Hindlimb muscle (tissue), 1 donor: ENCODE measurements at regions not wholly inside any gene's neighbourhood (a gene's known extent, or its start where the extent isn't known, plus 50 kb on each side); places are given as distances from the start of the nearest gene placed in this dataset.
"Not testable (repeated sequence)": the region's sequence is repeated elsewhere in the genome, so short reads cannot be mapped to it uniquely, and the experiment has no call there.

Experiments
- DNase-seq: peaks from one replicate; pipeline ENCODE4 v3.0.0-alpha.2; 2013

DNA sequence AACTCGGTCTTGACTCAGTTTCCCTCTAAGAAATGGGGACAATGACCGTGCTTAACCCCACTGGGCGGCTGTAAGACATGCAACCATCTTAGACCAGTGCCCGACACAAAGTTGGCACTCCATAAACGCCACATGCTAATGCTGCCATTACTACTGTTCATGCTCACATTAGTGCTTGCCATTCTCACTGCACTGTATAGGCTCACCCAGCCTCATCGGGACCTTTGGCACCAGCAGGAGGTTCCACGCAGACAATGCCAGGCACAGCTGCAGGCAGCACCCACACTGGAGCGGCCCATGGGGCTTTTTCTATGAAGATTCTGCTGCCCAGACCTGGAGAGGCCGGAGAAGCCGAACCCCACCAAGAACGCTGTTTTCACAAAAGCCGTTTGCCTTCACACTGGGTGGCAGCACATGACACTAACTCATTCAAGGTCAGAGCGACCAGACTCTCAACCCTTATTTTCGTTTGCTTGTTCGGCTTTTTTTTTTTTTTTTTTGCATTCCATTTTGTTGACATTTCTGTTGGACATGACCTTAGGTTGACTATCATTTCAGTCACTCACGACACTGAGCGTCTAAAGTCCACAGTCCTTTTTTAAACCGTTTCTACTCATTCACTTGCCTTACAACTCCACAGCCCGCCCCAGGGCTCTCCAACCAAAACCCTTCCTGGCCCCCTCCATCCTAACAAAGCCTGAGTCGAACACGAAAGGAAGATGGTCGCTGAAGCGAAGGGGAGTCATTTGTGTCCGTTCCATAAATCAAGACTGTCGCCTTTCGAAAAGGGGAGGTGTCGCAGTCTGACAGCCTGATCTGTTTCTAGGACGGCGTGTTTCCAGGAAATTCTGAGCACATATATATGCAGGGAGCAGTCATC lies 124.4 kb upstream of the RNF32 start:
- DNase-seq, result no peak

DNA sequence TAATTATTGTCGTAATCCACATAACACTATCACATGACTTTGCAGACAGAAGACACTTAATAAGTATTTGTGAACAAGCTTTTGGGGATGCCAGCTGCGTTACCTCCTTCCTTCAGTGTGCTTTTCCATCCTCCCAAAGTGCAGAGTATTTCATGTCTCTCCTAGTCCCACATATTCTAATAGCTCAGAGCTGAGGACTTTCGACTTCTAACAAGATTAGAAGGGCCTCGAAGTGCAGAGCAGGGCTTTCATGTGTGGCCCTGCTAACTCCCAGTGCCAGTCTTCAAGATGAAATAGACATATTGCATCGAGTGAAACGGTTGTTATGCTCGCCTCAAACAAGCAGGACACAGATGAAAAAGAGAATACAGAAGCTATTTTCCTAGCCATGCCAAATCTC lies 125.7 kb upstream of the RNF32 start:
- no peak for DNase-seq

DNA sequence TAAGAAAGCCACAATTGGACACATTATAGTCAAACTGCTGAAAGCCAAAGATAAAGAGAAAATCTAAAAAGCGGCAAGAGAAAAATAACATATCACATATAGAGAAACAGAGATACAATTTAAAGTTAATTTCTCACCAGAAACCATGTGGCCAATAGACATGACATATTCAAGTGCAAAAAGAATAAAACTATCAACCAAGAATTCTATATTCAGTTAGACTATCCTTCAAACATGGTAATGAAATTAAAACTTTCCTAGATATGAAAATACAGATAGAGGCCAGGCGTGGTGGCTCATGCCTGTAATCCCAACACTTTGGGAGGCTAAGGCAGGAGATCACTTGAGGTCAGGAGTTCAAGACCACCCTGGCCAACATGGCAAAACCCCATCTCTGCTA lies 129.1 kb upstream of the RNF32 start:
- DNase-seq, result no peak

DNA sequence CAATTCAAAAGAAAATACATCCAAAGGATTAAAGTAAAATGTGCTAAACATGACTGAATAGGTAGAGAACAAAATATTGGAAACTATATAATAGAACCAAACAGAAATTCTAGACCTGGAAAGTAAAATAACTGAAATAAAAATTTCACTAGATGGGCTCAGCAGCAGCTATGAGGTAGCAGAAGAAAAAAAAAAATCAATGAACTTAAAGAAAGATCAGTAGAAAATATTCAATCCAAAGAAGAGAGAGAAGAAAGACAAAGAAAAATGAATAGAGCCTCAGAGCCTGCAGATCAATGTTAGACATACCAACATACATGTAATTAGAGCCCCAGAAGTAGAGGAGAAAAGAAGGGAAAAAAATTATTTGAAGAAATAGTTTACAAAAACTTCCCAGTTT lies 129.6 kb upstream of the RNF32 start:
- no peak for DNase-seq

DNA sequence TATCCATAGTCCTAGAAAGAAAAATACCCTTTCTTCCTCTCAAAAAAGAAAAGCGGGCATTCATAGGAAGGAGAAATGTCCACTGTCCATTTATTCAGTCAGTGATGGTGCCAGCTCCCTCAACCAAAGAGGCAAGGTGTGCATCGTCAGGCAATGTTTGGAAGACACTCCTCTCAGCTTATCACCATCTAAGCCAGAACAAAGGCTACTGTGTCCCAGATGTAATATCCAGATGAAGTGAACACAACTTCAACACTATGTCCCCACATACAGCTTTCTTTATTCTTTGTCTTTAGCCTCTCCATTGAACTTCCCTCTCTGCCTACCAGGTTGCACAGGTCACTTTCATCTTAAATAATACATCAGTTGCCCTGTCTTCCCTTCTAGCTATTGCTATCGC lies 131.4 kb upstream of the RNF32 start:
- DNase-seq, result no peak

DNA sequence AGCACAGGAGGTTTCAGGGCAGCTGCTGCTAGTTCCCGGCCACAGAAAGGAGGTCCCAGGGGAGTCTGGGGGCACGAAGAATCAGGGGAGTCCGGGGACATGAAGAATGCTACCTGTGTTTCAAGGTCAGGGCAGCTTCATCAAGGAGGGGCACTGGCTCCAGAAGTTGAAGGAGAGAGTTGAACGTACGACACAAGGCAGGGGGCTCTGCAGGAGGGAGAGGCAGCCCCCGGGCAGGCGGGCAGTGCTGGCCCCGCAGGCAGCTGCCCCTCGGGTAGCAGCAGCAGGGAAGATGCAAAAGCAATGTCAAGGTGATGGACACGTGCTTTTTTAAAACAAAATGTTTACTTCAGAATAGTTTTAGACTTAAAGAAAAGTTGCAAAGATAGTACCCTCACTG lies 134.7 kb upstream of the RNF32 start:
- no peak for DNase-seq

GRCh38 chr7:156504687-156505545 lies 135.7 kb upstream of the RNF32 start:
- DNase-seq, result no peak

- DNase-seq, result no peak
Observed at GRCh38 chr7:156504006-156504405, 136.6 kb upstream of the RNF32 start.

- DNase-seq, result no peak
Observed at GRCh38 chr7:156503196-156503595, 137.4 kb upstream of the RNF32 start.

- not testable (repeated sequence) for DNase-seq
Observed at GRCh38 chr7:156501815-156502214, 138.8 kb upstream of the RNF32 start.

DNA sequence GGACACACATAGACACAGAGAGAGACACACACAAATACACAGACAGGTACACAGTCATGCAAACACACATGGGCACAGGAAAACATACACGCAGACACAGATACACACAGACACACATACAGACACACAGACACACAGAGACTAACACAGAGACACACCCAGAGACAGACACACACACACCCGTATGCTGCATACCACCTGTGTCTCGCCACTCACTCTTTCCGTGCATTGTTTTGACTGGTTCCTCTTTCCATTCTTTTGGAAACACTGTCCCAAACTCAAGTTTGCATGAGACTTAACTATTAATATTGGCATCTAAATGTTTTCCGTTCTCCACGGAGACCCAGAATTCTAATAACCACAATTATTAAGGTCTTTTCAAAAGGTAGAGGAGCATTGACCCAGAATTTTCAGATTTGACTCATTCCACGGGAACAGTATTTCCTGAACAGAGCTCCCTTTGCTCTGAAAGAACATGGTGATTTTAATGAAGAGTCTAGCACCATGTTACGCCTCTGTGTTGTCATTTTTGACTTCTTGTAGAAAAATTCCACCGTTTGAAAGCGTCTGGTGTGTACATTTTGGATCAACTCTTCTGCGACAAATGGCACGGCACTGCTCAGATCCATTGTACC lies 141.2 kb upstream of the RNF32 start:
- DNase-seq, result no peak

DNA sequence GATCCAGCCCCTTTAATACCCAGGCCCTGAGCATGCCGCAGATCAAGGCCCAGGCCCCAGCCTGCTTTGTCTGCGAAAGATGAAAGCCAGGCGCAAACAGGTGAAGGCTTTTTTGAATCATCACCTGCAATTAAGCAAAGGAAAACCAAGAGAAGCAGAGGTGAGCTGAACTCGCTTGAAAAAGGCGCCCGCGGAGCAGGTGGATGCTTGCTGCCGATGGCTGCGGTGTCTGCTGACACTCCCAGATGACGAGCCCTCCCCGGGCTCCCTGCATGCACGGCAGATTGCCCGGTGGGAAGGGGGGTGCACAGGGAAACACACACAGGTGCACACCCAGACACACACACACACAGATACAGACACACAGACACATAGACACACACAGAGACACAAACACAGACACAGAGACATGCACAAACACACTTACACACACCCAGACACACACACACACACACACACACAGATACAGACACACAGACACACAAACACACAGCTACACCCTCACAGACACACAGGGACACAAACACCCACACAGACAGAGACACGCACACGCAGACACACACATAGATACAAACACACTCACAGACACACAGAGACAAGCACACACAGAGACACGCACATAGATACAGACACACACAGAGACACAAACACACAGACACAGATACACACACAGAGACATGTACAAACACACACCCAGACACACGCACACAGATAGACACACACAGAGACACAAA lies 142.6 kb upstream of the RNF32 start:
- no peak for DNase-seq

- no peak for DNase-seq
Observed at GRCh38 chr7:156496865-156497264, 143.7 kb upstream of the RNF32 start.

GRCh38 chr7:156496363-156496769 lies 144.2 kb upstream of the RNF32 start:
- no peak for DNase-seq

- DNase-seq, result no peak
Observed at GRCh38 chr7:156494960-156495359, 145.6 kb upstream of the RNF32 start.

GRCh38 chr7:156493942-156494341 lies 146.6 kb upstream of the RNF32 start:
- no peak for DNase-seq

- no peak for DNase-seq
Observed at GRCh38 chr7:156492170-156492569, 148.4 kb upstream of the RNF32 start.

- no peak for DNase-seq
Observed at GRCh38 chr7:156491435-156491834, 149.1 kb upstream of the RNF32 start.

GRCh38 chr7:156490021-156490800 lies 150.4 kb upstream of the RNF32 start:
- no peak for DNase-seq

- DNase-seq, result no peak
Observed at GRCh38 chr7:156487811-156488533, 152.6 kb upstream of the RNF32 start.

- DNase-seq, result no peak
Observed at GRCh38 chr7:156480671-156481070, 159.9 kb upstream of the RNF32 start.
